ENCODE measurements at regions not wholly inside any gene's neighbourhood (a gene's known extent, or its start where the extent isn't known, plus 50 kb on each side); places are given as distances from the start of the nearest gene placed in this dataset.

GRCh38 chr17:83156408-83156807 is 77.0 kb downstream of the METRNL start:
- TF ChIP-seq, protein P1, sequence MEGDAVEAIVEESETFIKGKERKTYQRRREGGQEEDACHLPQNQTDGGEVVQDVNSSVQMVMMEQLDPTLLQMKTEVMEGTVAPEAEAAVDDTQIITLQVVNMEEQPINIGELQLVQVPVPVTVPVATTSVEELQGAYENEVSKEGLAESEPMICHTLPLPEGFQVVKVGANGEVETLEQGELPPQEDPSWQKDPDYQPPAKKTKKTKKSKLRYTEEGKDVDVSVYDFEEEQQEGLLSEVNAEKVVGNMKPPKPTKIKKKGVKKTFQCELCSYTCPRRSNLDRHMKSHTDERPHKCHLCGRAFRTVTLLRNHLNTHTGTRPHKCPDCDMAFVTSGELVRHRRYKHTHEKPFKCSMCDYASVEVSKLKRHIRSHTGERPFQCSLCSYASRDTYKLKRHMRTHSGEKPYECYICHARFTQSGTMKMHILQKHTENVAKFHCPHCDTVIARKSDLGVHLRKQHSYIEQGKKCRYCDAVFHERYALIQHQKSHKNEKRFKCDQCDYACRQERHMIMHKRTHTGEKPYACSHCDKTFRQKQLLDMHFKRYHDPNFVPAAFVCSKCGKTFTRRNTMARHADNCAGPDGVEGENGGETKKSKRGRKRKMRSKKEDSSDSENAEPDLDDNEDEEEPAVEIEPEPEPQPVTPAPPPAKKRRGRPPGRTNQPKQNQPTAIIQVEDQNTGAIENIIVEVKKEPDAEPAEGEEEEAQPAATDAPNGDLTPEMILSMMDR (conservative IDR thresholded peaks at IDR 0.05; ENCODE audit: low read length): no peak
- TF ChIP-seq EZH2phosphoT487 (IDR thresholded peaks at IDR 0.05; ENCODE audit: borderline replicate concordance, low read depth, low read length): no peak

Data from OCI-LY7 (cell line).